HG03045 (cell line): ENCODE measurements at regions not wholly inside any gene's neighbourhood (a gene's known extent, or its start where the extent isn't known, plus 50 kb on each side); places are given as distances from the start of the nearest gene placed in this dataset.
"Not testable (repeated sequence)": the region's sequence is repeated elsewhere in the genome, so short reads cannot be mapped to it uniquely, and the experiment has no call there.

Experiments
- ATAC-seq: cut with Tn5 transposase; IDR thresholded peaks from one replicate; pipeline ENCODE4 v1.9.1; 2021; ENCODE audit warnings: mild to moderate bottlenecking, moderate library complexity; ENCODE audit not compliant: unreplicated experiment

GRCh38 chr22:35138521-35138920, 72.6 kb downstream of the ISX start:
- ATAC-seq = no peak

GRCh38 chr22:35140879-35141745, 75.2 kb downstream of the ISX start:
- ATAC-seq = no peak

- no peak for ATAC-seq
Measured at GRCh38 chr22:35148381-35148780, 82.4 kb downstream of the ISX start.

GRCh38 chr22:35148866-35149548, 83.0 kb downstream of the ISX start:
- no peak for ATAC-seq

- peak; percentile 55 for ATAC-seq
Measured at GRCh38 chr22:35150183-35151107, 84.5 kb downstream of the ISX start.

- no peak for ATAC-seq
Measured at GRCh38 chr22:35152316-35152715, 86.4 kb downstream of the ISX start.

GRCh38 chr22:35154937-35155387, 89.0 kb downstream of the ISX start:
- ATAC-seq = no peak

- ATAC-seq = no peak
Measured at GRCh38 chr22:35155403-35156025, 89.6 kb downstream of the ISX start.

- no peak for ATAC-seq
Measured at GRCh38 chr22:35156945-35157344, 91.0 kb downstream of the ISX start.

- no peak for ATAC-seq
Measured at GRCh38 chr22:35158336-35158735, 92.4 kb downstream of the ISX start.

- ATAC-seq = no peak
Measured at GRCh38 chr22:35159343-35159742, 93.4 kb downstream of the ISX start.

- no peak for ATAC-seq
Measured at GRCh38 chr22:35160268-35160667, 94.3 kb downstream of the ISX start.

- ATAC-seq = not testable (repeated sequence)
Measured at GRCh38 chr22:35165896-35166295, 91.4 kb upstream of the HMGXB4 start.

GRCh38 chr22:35170716-35171697, 86.3 kb upstream of the HMGXB4 start:
- ATAC-seq = no peak

GRCh38 chr22:35172442-35172841, 84.9 kb upstream of the HMGXB4 start:
- ATAC-seq = no peak

GRCh38 chr22:35173655-35174054, 83.6 kb upstream of the HMGXB4 start:
- no peak for ATAC-seq

- no peak for ATAC-seq
Measured at GRCh38 chr22:35174401-35175038, 82.8 kb upstream of the HMGXB4 start.

GRCh38 chr22:35175392-35175791, 81.9 kb upstream of the HMGXB4 start:
- no peak for ATAC-seq

- no peak for ATAC-seq
Measured at GRCh38 chr22:35177811-35178210, 79.5 kb upstream of the HMGXB4 start.
